ENCODE measurements at regions not wholly inside any gene's neighbourhood (a gene's known extent, or its start where the extent isn't known, plus 50 kb on each side); places are given as distances from the start of the nearest gene placed in this dataset.

- DNase-seq (ENCODE audit: low read depth), result no peak
- H3K36me3 ChIP-seq (ENCODE audit: control insufficient read depth, insufficient read depth, low read length), result no peaks in the 10 kb centered on the region
- CTCF ChIA-PET, result no interaction called here
- H3K27me3 ChIP-seq (ENCODE audit: control insufficient read depth, insufficient read depth, low read length), result no peaks in the 10 kb centered on the region; the same call in 1 of the 2 replicates
- H3K4me3 ChIP-seq (ENCODE audit: low read depth, low read length), result no peak overlapping the region
- POLR2A ChIA-PET, result no interaction called here
- TF ChIP-seq CTCF (IDR thresholded peaks at IDR 0.05; ENCODE audit: insufficient read depth, low read depth, low read length), result no peak
Measured at GRCh38 chr5:38775218-38775840, 70.5 kb upstream of the OSMR start.

DNA sequence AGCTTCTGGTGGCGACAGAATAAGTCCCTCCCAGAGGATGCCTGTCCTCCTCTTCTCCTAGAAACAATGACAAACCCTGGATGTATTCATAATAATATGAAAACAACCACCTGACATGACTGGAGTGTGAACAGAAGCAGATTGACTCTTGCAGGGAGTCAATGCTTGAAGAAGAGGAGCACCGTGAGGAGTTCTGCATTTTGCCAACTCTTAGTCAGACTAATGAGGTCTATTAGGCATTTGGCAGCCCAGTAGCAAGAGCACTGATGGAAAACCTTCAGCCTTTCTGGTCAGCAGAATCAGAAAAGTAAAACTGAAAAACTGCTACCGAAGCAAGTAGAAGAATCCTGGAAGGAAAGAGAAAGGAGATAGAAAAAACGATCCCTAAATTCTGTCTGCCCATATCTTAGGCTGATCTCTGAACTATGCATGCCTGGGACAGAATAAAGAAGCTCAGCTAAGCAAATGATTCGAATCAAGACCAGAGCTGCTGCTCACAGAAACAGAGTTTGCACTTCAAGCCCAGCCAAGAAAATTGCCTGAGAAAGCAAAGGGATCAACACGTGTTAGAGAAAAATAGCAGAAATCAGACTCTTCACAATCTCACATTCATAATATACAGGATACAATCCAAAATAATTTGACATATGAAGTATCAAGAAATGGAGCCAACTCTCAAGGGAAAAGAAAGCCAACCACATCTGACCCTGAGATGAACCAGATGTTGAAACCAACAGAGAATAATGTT lies 69.5 kb upstream of the OSMR start:
- CTCF ChIA-PET, result no interaction called here
- TF ChIP-seq CTCF (IDR thresholded peaks at IDR 0.05; ENCODE audit: insufficient read depth, low read depth, low read length), result no peak
- no peak overlapping the region for H3K4me3 ChIP-seq (ENCODE audit: low read depth, low read length)
- POLR2A ChIA-PET, result no interaction called here
- H3K27me3 ChIP-seq (ENCODE audit: control insufficient read depth, insufficient read depth, low read length), result no peaks in the 10 kb centered on the region; the same call in 1 of the 2 replicates
- H3K36me3 ChIP-seq (ENCODE audit: control insufficient read depth, insufficient read depth, low read length), result no peaks in the 10 kb centered on the region
- no peak for DNase-seq (ENCODE audit: low read depth)

- no peak for DNase-seq (ENCODE audit: low read depth)
- Histone ChIP-seq H3K27me3 (ENCODE audit: control insufficient read depth, insufficient read depth, low read length) (no peaks in the 10 kb centered on the region; the same call in 1 of the 2 replicates), H3K4me3 (ENCODE audit: low read depth, low read length) (no peak overlapping the region), H3K36me3 (ENCODE audit: control insufficient read depth, insufficient read depth, low read length) (no peaks in the 10 kb centered on the region)
- TF ChIP-seq CTCF (IDR thresholded peaks at IDR 0.05; ENCODE audit: insufficient read depth, low read depth, low read length), result no peak
- ChIA-PET CTCF (no interaction called here), POLR2A (no interaction called here)
Measured at GRCh38 chr5:38777111-38777510, 68.7 kb upstream of the OSMR start.

DNA sequence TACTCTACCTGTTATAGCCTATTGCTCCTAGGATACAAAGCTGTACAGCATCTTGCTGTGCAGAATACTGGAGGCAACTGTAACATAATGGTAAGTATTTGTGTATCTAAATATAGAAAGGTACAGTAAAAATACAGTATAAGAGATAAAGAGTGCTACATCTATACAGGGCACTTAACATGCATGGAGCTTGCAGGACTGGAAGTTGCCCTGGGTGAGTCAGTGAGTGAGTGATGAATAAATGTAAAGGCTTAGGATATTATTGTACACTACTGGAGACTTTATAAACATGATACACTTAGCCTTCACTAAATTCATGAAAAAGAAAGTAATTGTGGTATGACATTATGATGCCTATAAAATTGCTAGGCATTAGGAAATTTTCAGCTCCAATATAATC lies 65.5 kb upstream of the OSMR start:
- no peak overlapping the region for H3K4me3 ChIP-seq (ENCODE audit: low read depth, low read length)
- no peak for TF ChIP-seq CTCF (IDR thresholded peaks at IDR 0.05; ENCODE audit: insufficient read depth, low read depth, low read length)
- DNase-seq (ENCODE audit: low read depth), result no peak
- POLR2A ChIA-PET, result interaction anchor here (0.5 to 0.6 kb wide), 2 partner anchors 58 to 230 kb away, joined by 3 to 4 read pairs; no protein-coding TSS in a partner anchor
- no peaks in the 10 kb centered on the region; the same call in 1 of the 2 replicates for H3K27me3 ChIP-seq (ENCODE audit: control insufficient read depth, insufficient read depth, low read length)
- no peaks in the 10 kb centered on the region for H3K36me3 ChIP-seq (ENCODE audit: control insufficient read depth, insufficient read depth, low read length)
- CTCF ChIA-PET, result interaction anchor here (0.8 to 4.7 kb wide), 5 partner anchors 26 to 339 kb away, joined by 3 to 20 read pairs (median 3); no protein-coding TSS in a partner anchor

GRCh38 chr5:38780945-38781344 lies 64.9 kb upstream of the OSMR start:
- no peak for DNase-seq (ENCODE audit: low read depth)
- CTCF ChIA-PET, result interaction anchor here (0.8 to 4.7 kb wide), 5 partner anchors 25 to 339 kb away, joined by 3 to 20 read pairs (median 3); no protein-coding TSS in a partner anchor

More at GRCh38 chr5:38780945-38781344, 64.9 kb upstream of the OSMR start:
- H3K4me3 ChIP-seq (ENCODE audit: low read depth, low read length), result no peak overlapping the region
- POLR2A ChIA-PET, result no interaction called here
- no peaks in the 10 kb centered on the region; the same call in 1 of the 2 replicates for H3K27me3 ChIP-seq (ENCODE audit: control insufficient read depth, insufficient read depth, low read length)
- TF ChIP-seq CTCF (IDR thresholded peaks at IDR 0.05; ENCODE audit: insufficient read depth, low read depth, low read length), result peak; percentile 39
- H3K36me3 ChIP-seq (ENCODE audit: control insufficient read depth, insufficient read depth, low read length), result no peaks in the 10 kb centered on the region

Data from BJ (cell line).